H54 (cell line): ENCODE measurements at regions not wholly inside any gene's neighbourhood (a gene's known extent, or its start where the extent isn't known, plus 50 kb on each side); places are given as distances from the start of the nearest gene placed in this dataset.
A peak's percentile ranks its signal among the peaks of the same experiment; 100 is the strongest.
"Not testable (repeated sequence)": the region's sequence is repeated elsewhere in the genome, so short reads cannot be mapped to it uniquely, and the experiment has no call there.

Experiments
- DNase-seq: peaks from one replicate; pipeline ENCODE4 v3.0.0; 2011; ENCODE audit warnings: low spot score, mixed read lengths; ENCODE audit not compliant: insufficient read length
- FAIRE-seq: peaks from 3 replicates; lab custom pipeline; 2011; peaks lifted over from hg19 to GRCh38; lab: Jason Lieb, UNC
- POLR2A ChIP-seq: IDR thresholded peaks from 2 replicates; pipeline ENCODE4 v1.6.1; 2011; ENCODE audit warnings: low read depth, mild to moderate bottlenecking, low read length

DNA sequence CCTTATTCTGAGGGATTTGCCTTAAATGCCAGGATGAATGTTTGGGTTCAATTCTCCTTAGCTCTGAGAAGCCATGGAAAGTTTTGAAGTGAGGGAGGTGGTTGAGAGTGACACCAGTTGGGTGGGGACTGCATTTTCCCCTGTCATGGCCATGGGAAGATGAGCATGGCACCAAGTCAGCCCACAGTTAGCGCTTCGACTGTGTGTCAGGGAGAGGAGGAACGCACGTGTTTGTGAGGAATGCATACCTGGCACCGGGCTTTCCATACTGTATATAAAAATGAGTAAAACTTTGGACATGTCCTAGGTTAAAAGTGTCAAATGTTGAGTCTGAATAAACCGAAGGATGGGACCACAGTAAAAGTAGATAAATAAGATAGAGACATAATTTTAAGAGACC, 187.5 kb upstream of the KL start:
- DNase-seq (no peak), FAIRE-seq (no peak)
- TF ChIP-seq POLR2A: no peak

DNA sequence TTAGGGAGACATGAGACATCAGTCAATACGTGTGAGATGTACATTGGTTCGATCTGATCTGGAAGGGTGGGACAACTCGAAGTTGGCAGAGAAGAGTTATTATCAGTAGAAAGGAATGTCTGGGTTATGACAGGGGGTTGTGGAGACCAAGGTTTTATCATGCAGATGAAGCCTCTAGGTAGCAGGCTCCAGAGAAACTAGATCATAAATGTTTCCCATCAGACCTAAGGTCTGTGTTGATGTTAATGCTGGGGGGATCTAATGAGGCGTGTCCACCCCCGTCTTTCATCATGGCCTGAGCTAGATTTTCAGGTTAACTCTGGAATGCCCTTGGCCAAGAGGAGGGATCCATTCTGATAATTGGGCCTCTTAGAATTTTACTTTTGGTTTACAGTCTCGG, 187.0 kb upstream of the KL start:
- no peak for TF ChIP-seq POLR2A
- no peak for FAIRE-seq

DNA sequence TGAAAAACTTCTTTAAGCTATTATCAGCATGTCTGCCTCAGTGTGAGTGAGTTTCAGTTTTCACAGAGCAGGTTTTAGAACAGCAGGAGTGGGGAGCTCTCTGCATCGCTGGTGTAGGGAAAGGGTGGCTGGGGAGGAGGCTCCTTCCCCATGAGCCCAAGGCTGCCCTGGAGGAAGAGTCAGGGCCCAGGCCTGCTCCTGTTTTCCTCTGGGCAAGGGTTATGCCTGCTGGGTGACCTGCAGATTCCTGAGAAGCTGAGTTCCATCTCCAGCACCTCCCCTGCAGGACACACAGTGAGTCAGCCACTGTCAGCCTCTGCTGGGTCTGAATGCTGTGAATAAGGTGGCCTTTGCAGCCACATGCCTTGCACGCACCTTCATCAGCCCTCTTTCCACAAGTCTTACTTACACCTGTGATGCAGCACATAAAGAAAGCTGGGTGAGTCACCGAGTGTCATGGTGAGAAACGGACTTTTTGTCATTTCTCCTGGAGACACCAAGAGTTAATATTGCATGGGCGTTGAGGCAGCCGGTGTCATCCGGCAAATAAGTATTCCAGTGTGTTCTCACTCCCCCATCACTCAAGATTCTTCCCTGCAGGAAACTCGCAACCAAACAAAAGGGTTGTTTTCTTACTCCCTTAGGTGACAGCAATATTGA, 186.4 kb upstream of the KL start:
- FAIRE-seq: peak; percentile 90
- no peak for TF ChIP-seq POLR2A
- peak; percentile 30 for DNase-seq

More for the DNA sequence above, 187.0 kb upstream of the KL start:
- DNase-seq: no peak

DNA sequence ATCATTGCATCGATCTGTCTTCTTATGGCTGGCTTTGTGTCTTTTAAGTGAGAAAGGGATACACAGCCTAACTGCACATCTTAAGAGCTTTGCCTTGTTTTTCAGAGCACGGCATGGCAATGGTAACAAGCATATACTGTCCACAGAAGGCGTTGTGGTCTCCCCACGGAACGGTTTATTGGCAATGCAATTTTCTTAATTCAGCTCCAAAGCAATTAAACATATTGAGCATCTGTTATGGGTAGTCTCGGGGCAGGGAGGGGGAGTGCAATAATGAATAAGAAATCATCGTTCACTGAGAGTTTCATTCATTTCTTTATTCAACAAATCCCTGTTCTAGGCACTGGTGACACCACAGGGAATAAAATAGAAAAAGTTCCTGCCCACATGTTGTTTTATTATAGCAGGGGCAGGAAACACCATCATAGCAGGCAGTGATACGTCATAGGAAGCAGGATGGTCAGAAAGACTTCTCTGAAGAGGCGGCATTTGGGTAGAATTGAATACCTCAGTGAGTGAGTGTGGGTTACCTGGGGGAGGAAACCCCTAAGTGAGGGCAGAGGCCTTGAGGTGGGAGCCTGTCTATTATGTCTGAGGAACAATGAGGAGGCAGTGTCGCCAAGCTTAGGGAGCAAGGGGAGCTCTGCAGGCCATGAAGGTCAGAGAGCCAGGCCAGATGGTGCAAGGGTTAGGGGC, 185.7 kb upstream of the KL start:
- no peak for TF ChIP-seq POLR2A
- FAIRE-seq: no peak
- no peak for DNase-seq

DNA sequence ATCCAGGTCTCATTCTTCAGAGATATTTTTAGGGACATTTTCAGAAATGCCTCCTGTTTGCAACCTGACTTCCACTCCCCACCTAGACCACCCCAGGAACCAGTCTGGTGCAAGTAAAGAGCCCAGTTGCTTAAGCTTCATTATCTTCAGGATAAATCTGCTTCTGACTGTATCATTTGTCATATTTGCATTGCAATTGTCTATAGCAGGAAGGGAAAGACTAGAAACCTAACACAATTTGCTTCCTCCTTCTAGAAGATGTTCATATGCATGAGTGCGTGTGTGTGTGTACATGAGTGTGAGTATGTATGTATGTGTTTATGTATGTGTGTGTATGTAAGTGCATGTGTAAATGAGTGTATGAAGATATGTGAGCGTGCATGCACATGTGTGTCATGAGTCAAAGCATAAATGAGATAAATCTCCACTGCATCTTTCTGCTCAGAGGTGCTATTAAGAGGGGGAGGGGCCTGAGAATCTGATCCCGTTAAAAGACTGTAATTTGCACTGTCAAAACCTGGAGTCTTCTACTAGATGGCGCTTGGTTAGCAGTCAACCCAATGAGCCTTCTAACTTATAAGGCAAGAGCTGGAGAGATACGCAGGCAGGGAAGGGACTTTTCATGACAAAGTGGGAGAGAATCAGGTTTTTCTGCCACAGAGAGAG, 178.8 kb upstream of the KL start:
- DNase-seq (no peak), FAIRE-seq (no peak)
- TF ChIP-seq POLR2A: no peak

DNA sequence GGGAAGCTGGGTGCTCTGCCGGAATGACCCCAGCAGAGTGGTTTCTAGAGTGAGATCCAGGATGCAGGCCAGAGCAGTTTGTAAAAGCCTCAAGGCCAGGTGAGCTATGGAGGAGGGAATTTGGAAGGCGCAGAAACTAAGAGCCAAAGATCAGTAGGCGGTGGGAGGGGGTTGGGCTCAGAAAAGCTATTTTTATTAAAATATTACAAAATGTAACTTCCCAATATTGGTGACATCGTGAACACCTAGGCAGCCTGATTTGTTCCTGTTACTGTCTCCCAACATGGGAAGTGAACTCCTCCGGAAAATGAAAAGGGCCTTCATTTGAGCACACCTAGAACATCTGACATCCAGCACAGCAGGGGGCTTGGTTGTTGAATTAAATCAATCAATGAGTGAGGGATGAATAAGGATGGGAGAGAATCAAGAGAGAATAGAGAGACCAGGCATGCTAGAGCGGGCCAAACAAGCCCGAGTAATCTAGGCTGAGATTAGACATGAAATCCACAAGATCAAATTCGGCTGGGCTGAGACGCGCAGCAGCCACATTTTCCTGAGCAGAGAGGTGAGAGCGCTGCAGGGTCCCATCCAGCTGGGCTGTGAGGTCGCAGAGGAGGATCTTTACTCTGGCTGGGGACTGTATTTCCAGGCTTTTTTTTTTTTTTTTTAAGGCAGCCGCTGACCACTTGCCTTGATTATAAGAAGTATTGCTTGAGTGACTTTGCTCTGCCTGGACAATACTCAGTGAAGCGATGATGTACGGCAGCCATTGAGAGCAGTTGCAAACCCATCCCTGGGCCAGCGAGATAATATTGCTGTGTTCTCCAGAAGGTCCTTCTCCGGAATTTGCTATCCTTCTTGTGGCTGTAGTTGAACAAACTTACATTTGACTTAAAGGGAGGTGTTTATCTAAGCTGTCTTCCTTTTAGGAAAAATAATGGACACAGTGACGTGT, 178.0 kb upstream of the KL start:
- FAIRE-seq: no peak
- no peak for TF ChIP-seq POLR2A
- no peak for DNase-seq

DNA sequence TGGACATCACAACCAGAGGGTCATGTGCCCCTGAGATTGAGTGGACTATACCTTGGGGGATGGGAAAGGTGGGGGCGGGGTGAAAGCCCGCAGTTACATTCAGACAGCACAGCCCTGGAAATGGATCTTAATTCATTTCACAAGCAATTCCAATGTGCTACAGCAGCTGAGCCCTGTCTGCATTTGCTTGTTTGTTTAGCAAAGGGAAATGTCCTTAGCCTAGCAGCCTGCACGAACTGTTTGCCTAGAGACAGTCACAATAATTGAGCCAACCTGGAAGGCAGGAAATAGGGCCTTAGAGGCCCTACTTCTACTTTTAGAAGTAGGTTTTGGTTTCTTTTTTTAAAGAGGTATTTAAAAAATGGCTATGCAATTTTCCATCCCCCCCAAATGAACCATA, 177.3 kb upstream of the KL start:
- DNase-seq (no peak), FAIRE-seq (no peak)
- TF ChIP-seq POLR2A: no peak

DNA sequence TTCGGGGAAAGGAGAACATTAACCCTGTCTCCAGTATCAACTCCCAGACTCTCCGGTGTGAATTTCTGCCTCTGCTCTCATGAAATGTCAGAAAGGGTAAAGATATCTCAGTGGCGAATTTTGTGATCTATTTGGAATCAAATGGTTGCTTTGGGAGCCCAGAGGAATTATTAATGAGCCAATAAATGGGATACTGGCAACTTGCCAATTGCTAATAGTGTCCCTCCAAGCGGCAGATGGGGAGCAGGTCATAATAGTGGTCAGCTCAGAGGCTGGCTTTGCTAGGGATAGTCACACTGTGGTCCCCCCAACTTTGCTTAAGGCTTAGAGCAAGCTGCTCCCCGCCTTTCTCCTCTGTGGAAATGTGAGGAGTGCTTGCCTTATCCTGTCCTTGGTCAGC, 176.1 kb upstream of the KL start:
- DNase-seq: no peak
- no peak for TF ChIP-seq POLR2A
- FAIRE-seq: no peak

DNA sequence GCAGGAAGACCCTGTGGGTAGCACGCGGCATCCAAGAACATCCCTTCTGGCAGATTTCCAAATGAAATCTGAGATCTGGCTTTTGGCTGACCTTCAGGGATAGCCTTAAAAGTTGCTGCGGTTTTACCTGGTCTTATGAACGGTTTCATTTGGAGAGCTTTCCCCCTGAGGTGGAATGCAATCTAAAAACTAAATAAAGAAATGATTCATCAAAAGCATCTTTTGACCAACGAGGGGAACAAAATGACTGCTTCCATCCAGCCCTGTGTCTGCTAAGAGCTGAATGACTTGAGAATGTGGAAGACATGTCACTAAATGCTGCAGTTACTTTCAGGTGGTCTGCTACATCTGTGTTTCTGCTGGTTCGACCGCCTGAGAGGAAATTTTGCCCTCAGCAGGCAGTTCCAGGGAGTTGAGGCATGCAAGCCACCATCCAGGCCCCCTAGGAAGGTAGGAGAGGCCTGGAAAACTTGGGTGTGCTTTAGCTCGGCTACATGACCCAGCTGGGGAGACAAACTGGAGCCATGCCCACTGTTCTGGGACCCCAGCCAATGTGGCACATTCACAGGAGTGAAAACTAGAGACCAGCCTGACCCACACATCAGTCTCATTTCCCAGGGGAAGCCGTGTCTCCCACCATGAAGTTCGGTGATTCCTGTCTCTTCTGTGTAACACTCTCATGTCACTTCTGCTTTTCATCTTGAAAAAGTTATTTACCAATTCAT, 175.1 kb upstream of the KL start:
- FAIRE-seq (no peak), DNase-seq (no peak)
- TF ChIP-seq POLR2A: no peak

DNA sequence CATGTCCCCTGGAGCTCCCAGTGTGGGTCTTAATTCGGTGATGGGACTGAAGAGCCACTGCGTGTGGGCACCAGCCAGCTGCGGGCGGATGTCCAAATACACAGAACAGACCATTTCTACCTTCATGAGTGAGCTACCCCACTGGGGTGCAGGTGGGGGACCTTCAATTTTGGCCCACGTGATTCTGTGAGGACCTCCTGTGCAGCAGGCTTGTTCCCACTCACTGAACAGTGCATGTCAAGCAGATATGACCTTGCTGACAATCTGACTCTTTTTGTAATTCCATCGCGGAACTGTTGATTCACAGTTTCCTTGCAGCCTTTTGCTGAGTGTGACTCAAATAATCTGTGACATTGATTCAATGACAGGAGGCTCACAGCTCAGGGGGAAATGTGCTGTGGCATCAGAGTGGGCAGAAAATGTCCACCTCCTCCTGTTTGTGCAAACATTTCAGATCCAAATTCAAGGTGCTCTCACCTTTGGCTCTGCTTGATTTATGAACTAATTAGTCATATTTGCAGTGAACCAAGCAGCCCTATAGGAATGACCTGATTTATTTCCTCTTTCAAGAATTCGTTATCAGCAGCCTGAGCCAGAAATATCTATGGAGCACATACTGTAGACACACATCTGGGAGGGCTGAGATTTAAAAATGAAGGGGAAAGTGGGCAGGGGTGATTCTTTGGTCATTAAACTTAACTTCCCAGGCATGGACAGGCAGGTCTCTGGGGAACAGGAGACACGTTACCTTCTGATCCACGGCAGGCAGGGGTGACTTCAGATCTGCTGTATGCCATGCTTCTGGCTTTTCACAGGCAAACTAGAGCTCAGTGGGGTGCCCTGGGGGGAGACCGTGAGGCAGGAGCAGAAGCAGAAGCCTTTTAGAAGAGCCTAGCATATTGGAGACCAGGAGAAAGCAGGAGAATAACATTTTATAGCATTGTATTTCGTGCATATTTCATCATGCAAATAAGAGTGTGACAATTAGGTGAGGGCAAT, 170.0 kb upstream of the KL start:
- TF ChIP-seq POLR2A: no peak
- DNase-seq (no peak), FAIRE-seq (no peak)

DNA sequence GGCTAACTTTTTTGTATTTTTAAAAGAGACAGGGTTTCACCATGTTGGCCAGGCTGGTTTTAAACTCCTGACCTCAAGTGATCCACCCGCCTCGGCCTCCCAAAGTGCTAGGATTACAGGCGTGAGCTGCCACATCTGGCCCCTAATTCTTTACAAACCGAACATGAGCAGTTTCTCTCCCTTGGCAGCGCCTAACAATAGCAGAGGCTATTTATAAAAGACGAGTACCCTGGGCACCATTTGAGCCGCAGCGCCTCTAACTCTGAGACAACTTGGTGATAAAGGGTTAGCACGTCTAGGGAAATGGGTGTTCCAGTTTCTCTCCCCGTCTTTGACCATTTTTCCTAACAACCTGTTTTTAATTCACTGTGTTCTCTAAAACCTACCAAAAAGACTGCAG, 168.2 kb upstream of the KL start:
- FAIRE-seq, DNase-seq: not testable (repeated sequence)

DNA sequence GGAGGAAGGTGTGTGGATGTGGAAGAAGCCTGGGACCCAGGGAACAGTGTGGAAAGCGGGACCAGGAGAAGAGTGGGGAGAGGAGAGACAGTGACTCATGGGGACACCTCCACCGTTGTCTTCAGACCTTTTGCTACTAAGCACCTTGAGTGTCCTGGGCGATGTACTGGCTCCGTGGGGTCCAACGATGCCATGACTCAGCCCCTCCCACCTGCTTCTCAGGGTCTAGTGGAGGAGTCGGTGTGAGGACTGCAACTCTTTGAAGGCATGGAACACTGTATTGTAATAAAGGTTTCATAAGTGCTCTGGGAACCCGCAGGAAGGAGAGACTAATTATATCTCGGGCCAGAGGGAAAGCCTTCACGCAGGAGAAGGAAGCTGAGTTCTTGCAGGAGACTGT, 166.9 kb upstream of the KL start:
- no peak for TF ChIP-seq POLR2A
- no peak for DNase-seq
- no peak for FAIRE-seq
